ENCODE measurements at regions not wholly inside any gene's neighbourhood (a gene's known extent, or its start where the extent isn't known, plus 50 kb on each side); places are given as distances from the start of the nearest gene placed in this dataset.
"Not testable (repeated sequence)": the region's sequence is repeated elsewhere in the genome, so short reads cannot be mapped to it uniquely, and the experiment has no call there.

DNA sequence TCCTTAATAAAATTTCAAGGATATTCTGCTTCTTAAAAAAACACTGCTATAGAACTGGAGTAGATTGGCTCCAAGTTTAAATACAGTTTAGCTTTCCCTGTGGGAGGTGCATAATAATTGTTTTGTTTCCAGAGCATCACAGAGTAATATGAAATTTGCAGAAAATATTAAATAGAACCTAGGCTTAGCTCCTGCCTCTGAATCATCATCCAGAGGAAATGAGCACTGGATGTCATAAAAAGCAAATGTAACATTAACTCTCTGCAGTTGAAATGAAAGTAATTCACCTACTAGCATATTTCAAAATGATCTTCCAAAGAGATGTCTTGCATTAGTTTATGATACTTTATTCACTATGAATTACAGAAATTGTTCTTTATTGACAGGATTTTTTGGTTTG is 769.8 kb downstream of the C12orf50 start:
- no peak for DNase-seq (ENCODE audit: low read depth, low spot score)

DNA sequence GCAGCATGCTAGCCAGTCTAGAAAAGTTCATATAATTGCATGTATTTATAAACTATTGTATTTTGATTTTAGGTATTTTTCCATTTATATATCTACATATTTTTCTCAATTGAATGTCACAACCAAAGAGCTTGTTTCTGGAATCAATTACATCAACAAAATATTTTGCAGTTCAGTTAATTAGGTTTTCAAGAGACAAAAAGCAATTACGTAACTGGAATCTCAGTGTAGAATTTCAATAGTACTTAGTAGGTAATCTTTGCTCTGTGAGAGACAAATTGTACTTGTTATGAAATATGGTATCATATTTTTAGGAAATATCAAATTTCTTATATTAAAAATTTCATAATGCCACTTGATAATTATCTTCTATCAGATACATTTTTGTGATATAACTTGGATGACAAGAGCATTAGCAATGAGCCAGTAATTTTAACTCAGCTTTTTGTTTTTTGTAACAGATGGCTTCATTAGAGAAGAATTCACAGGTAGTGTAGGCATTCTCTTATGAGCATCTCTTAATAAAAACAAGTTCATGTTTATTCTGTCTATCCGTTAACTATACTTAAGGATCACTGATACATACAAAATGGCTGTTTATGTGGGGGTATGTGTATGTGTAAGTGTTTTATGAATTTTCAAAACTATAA is 774.7 kb downstream of the C12orf50 start:
- DNase-seq (ENCODE audit: low read depth, low spot score): no peak

DNA sequence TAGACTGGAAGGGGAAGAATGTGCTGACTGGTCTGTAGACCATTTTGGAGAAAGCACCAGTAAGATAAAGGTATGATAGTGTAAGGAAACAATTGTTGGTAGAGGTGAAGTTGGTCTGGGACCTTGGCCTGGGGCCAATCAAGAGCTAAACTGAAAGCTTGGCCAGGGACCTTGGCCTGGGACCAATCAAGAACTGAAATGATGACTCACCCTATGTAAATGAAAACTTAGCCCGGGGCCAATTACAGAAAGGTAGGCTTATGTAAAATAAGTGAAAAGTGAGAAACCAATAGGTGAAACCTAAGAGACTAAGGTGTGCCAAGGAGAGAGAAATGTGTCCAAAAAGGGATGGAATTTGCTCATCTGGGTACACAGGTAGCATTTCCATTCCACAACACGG is 776.0 kb downstream of the C12orf50 start:
- DNase-seq (ENCODE audit: low read depth, low spot score): no peak

DNA sequence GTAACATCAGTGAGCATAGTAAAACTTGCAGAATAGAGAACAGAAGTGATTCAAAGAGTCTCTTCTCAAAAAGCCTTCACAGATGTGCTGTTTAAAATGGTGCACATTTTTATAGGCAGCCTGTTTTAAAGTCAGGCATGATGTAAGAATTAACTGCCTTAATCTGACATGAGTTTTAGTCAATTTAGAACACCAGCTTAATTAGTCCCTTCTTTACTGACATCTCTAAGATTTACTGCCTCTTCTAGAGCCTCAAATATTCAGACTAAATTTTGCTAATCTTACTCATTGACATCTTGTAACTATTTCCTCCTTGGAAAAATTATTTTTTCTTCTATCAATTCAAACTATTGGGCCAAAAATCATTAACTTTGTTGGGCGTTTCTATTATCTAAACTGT is 782.5 kb downstream of the C12orf50 start:
- DNase-seq (ENCODE audit: low read depth, low spot score): no peak

DNA sequence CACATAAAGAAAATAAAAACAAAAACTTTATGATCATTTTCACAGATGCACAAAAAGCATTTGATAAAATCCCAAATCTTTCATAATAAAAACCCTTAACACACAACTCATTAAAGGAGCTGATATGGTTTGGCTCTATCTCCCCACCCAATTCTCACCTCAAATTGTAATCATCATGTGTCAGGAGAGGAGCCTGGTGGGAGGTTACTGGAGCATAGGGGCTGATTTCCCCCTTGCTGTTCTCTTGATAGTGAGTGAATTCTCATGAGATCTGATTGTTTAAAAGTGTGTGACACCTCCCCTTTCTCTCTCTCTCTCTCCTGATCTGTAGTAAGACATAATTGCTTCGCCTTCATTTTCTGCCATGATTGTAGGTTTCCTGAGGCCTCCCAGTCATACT is 790.7 kb downstream of the C12orf50 start:
- DNase-seq (ENCODE audit: low read depth, low spot score): no peak

DNA sequence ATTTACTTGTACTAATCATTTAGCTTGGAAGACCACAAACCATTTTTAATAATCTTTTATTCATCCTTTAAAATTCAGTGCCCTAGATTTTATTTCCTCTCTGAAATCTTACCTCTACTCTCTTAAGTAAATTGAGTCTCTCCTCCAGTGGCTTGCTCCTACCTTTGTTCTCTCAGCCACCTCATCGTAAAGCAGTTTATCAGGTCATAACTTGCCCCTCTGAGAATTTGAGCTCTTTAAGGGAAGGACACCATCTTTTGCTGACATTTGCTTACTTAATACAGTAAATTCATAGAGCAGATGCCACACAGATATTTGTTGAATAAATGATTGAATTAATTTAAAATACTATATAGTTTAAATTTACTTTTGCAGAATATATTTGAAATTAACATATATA is 794.3 kb downstream of the C12orf50 start:
- no peak for DNase-seq (ENCODE audit: low read depth, low spot score)

DNA sequence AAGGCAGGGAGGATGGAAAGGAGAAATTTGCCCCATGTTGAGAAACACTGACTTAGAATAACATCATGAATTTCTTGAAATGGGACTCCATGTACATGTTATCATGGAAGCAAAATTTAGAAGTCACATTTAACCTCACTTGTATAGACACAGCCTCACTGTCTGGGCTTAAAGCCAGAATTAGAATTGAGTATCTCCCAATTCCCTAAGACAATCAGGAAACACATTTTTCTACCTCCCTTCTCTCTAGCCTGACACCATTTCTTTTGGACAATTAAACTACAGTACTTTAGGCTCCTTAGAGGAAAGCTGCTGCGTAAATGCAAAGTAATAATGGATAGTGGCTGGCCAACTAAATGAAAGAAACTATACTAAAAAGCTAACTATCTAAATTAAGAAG is 795.5 kb downstream of the C12orf50 start:
- no peak for DNase-seq (ENCODE audit: low read depth, low spot score)

DNA sequence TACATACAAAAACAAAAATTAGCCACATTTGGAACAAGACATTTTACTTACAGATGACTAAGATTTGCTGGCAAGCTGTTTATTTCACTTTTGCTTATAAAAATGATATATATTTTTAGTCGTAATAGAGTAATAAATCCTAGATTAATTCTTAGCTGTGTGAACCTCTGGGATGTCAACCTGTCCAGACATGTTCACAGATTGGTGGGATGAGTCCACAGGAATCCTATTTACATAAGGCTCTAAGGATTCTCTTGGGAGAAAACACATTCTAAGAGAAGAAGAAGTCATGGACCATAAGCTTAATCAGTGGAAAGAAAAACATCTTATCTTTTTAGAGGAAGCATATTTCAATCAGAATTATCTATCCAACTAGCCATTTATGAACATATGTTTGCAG is 797.4 kb downstream of the C12orf50 start:
- DNase-seq (ENCODE audit: low read depth, low spot score): no peak

DNA sequence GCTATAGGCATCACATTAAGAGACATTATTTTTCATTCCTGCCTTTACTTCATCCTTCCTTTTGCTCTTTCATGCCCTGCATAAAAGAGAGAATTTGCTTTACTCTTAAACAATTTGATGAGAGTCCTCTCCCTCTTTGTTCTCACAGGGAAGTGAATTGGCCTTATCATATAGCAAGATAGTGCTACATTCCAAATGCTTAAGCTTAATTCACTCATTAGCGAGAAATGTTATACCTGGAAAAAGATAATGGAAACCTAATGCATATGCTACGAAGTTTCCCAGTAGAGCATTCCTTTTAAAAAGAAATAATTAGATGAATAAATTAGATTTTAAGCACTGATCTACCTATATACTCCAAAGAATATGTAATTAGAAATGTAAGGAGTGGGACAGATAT is 798.8 kb downstream of the C12orf50 start:
- DNase-seq (ENCODE audit: low read depth, low spot score): no peak

DNA sequence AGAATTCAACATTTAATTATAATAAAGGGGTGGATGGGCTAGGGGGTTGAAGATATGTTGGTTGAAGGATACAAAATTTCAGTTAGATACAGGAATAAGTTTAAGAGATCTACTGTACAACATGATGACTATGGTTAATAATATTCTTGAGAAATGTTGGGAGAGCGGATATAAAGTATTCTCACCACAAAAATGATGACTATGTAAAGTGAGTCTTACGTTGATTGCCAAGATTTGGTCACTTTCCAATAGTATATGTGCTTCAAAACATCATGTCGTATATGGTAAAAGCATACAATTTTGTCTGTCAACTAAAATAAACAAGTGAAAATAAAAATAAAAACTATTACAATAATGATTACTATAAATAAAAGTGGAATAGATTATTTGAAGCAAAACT is 802.0 kb downstream of the C12orf50 start:
- no peak for DNase-seq (ENCODE audit: low read depth, low spot score)

DNA sequence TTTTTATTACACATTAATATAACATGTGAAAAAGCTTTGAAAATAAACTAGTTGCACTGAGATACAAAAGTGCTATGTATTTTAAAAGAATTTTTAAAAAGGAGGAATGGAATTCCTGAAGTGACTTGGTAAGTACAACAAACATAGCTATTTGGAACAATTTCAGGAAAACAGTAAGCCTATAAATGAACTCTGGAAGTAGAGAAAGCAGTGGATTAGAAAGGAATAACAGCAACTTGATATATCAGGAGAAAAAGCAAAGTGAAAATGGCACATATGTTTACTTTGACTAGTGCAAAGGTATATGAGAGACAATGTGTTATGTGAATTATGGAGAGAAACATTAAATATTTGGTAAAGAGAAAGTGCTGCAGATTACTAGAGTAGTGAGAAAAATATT is 811.7 kb downstream of the C12orf50 start:
- DNase-seq (ENCODE audit: low read depth, low spot score): no peak

DNA sequence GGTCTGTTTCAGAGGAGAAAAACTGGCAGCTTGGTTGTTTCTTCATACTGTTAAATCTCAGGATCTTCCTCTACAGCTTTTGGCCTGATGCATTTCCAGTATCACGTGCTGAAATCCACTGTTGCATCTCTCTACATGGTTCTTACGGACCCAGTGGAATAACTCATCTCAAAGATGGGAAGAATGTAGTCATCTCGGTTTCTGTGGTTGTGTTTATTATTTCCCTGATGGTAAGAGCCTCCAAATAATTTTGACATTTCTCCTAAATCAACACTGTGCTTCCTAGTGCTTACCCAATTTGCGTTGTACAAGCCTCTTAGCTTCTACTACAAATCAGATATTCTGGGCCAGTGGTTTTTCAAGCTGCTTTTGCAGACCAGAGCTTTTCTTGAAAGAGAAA is 812.8 kb downstream of the C12orf50 start:
- DNase-seq (ENCODE audit: low read depth, low spot score): no peak

DNA sequence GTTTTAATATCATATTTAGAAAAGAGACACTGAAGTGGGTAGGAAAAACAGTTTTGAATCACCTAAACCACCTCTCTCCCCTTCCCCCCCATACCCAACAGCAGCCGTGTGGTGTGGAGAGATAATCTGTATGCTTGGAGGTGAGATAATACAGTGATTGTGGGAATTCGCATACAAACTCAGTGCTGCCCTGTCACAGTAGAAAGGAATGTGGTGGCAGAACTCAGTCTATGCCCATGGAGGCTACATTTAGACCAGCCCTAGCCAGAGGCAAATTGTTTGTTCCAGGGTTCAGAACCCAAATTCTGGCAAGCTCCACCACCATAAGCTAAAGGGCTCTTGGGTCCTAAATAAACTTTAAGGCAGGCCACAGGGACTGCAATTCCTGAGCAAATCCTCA is 827.0 kb downstream of the C12orf50 start:
- DNase-seq (ENCODE audit: low read depth, low spot score): no peak

DNA sequence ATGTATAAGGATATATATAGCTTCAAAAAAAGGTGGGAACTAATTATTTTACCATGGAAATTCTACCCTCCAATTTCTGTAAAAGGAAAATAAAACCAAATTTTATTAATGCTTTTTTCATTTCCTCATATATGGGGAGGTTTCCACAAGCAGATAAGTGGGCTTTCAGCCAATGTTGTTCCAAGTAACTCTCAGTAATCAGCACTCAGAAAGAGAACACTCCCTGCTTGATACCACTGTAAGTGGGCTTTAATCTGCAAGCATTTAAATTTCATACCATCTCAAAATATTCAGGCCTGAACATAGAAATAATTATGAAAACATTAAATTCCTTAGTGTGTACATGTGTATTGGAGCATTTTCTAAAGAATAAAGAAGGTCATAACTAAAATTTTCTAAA is 827.6 kb downstream of the C12orf50 start:
- DNase-seq (ENCODE audit: low read depth, low spot score): no peak

DNA sequence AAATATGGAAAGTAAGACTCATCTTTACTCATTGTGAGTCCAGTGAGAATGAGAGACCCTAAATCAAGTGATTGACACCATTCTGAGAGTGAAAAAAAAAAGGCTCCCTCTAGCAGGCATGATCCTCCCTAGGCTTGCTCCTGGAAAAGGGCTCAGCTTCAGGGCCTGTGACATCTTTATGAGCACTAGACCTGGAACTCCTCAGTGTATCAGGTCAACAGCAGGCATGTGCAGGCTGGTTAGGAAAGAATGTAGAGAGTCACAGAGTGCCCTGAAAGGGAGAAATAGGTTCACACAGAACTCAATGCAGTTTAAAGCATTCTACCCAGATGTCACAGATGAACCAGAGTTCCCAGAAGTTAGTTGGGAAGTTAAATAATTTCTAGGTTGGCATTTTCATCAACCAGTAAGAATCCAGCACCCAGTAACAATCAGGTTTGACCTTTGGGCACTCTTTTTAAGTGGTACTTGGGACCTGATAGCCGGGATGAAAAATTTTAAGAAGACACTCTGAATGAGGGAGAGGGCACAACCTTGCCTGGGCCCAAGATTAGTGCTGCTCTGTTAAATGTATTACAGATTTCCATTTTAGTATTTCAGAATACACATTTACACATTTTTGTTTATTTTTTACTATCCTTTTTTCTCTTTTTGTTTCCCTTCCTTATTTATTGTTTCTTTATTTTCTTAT is 828.8 kb downstream of the C12orf50 start:
- no peak for DNase-seq (ENCODE audit: low read depth, low spot score)

DNA sequence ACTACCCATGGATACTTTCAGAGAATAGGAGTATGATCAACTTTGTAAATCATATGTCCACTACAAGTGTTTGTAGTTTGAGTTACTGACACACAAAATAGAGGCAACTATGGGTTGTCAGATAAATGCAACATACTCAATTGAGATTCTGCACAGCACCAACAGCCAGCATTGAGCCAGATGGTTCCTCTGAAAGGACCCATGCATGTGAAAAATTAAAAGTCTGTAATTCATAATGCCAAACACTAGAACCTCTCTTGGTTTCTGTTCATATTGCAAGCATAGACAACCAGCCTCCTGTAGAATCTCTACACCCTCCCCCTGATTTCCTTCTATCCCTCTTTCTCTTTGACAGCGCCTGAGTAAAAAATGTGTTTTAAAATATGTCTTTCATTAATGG is 831.0 kb downstream of the C12orf50 start:
- no peak for DNase-seq (ENCODE audit: low read depth, low spot score)

DNA sequence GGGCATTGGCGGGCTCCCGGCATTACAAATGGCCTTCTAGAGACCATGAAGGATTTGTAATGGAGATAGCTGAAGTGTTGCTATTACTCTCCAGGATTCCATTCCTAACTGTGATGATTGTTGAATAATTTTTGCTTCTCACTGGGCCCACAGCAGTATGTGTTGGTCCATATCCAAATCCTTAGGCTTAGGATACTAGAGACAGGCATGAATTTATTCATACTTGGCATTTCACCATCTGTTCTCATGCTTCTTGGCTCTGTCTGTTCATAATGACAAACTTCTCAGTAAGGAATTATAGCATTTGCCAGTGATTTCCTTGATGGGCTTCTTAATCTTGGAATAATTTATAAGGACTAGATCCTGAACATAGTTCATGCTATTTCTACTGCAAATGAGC is 832.9 kb downstream of the C12orf50 start:
- DNase-seq (ENCODE audit: low read depth, low spot score): no peak

DNA sequence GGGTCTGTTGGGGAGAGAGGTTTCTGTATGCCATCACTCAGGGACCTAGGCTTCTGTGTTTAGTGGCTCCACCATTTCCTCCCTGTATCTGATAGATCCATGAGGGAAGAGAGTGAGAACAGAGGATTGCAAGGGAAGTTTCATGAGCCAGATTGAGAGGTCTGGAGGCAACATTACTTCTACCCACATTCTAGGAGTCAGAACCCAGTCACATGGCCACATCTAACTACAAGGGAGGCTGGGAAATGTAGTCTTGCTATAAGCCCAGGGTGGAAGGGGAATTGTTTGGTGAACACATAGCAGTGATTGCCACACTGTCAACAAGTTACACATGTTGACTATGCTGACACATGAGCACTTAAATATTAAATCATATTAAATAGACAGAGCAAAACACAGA is 834.8 kb downstream of the C12orf50 start:
- not testable (repeated sequence) for DNase-seq (ENCODE audit: low read depth, low spot score)

DNA sequence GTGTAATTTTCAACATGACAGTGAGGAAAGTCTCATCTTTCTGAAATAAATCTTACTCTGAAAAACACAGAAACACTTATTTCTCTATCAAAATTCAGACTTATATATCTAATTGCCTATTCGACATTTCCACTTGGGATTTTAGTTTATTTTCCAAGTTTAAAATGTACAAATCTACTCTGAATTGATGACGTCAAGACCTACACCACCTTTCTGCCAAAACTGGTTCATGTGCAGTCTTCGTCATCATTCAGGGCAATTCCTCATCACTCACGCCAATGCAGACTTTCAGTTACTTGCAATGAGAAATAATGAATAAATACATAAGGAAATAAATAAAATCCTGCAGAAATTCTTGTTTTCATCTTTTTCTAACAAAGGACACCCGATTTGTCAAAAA is 843.8 kb downstream of the C12orf50 start:
- DNase-seq (ENCODE audit: low read depth, low spot score): no peak

DNA sequence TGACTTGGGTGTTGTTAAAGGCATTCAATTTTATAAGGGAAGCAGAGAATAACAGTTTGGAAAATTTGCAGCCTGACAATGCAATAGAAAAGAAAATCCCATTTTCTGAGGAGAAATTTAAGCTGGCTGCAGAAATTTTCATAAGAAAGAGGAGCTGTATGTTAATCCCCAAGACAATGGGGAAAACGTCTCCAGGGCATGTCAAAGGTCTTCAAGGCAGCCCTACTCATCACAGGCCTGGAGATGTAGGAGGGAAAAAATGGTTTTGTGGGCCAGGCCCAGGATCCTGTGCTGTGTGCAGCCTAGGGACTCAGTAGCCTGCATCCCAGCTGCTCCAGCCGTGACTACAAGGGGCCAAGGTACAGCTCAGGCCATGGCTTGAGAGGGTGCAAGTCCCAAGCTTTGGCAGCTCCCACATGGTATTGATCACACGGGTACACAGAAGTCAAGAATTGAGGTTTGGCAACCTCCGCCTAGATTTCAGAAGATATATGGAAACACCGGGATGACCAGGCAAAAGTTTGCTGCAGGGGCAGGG is 846.4 kb downstream of the C12orf50 start:
- DNase-seq (ENCODE audit: low read depth, low spot score): no peak

DNA sequence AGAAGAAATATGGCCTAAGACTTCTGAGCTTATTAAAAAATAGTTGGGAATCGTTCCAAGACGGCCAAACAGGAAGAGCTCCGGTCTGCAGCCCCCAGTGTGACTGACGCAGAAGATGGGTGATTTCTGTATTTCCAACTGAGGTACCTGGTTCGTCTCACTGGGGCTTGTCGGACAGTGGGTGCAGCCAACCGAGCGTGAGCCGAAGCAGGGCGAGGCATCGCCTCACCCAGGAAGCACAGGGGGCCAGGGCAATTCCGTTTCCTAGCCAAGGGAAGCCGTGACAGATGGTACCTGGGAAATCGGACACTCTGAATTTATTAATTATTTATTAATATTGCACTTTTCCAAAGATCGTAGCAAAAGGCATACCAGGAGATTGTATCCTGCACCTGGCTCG is 857.8 kb downstream of the C12orf50 start:
- no peak for DNase-seq (ENCODE audit: low read depth, low spot score)

DNA sequence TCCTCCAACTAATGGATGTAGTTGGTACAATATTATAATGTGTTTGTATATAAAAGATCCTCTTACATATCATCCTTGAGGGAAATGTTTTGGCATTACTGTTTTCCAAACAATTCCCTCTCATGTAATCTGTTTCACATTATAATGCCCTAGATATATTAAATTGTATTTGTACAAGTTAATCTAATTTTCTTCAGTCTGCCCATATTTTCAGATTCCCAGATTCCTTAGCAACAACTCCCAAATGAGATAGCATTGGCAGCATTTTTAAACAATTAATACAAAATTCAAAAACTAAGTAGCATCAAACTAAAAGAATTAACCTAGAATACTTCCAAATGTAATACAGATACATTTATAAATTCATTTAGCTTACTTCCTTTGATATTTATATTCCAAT is 860.2 kb downstream of the C12orf50 start:
- no peak for DNase-seq (ENCODE audit: low read depth, low spot score)

DNA sequence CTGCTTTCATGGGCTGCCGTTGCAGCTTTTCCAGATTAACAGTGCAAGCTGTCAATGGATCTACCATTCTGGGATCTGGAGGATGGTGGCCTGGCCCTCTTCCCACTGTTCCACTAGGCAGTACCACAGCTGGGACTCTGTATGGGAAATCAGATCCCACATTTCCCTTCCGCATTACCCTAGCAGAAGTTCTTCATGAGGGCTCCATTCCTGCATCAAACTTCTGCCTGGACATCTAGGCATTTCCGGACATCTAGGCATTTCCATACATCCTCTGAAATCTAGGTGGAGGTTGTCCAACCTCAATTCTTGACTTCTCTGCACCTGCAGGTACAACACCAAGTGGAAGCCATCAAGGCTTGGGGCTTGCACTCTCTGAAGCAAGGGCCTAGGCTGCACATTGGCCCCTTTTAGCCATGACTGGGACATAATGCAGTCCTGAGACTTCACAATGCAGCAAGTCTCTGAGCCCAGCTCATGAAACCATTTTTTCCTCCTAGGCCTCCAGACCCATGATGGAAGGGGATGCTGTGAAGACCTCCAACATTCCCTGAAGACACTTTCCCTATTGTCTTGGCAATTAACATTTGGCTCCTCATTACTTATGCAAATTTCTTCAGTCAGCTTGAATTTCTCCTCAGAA is 863.3 kb downstream of the C12orf50 start:
- no peak for DNase-seq (ENCODE audit: low read depth, low spot score)
